ENCODE measurements at regions not wholly inside any gene's neighbourhood (a gene's known extent, or its start where the extent isn't known, plus 50 kb on each side); places are given as distances from the start of the nearest gene placed in this dataset.
A peak's percentile ranks its signal among the peaks of the same experiment; 100 is the strongest.

- Mint-ChIP-seq H3K4me3 (no peak overlapping the region), H3K36me3 (no peaks in the 10 kb centered on the region), H3K9me3 (no peaks in the 10 kb centered on the region), H3K27me3 (ENCODE audit: low read depth in 3 of 3) (peaks cover 2 to 10% (median 6%) of the 10 kb centered on the region in 3 donors), H3K27ac (peak overlapping the region in 1 of 6 donors; percentile 30), H3K4me1 (peaks cover 2 to 11% of the 10 kb centered on the region in 2 donors)
- DNase-seq: no peak
These were observed 92.2 kb downstream of the KLF4 start for GRCh38 chr9:107397076-107398044.

- Mint-ChIP-seq H3K36me3 (no peaks in the 10 kb centered on the region), H3K4me1 (peaks cover 2 to 11% of the 10 kb centered on the region in 2 donors), H3K27me3 (ENCODE audit: low read depth in 3 of 3) (peaks cover 3 to 14% (median 4%) of the 10 kb centered on the region in 3 donors), H3K27ac (no peak overlapping the region), H3K4me3 (no peak overlapping the region), H3K9me3 (no peaks in the 10 kb centered on the region)
- no peak for DNase-seq
These were observed 95.3 kb downstream of the KLF4 start for GRCh38 chr9:107394264-107394663.

GRCh38 chr9:107390778-107391177 is 98.8 kb downstream of the KLF4 start:
- Mint-ChIP-seq H3K4me1 (no peaks in the 10 kb centered on the region), H3K36me3 (no peaks in the 10 kb centered on the region), H3K9me3 (no peaks in the 10 kb centered on the region), H3K27ac (no peak overlapping the region), H3K4me3 (no peak overlapping the region), H3K27me3 (ENCODE audit: low read depth in 3 of 3) (peaks cover 2 to 17% (median 3%) of the 10 kb centered on the region in 3 donors)
- no peak for DNase-seq

DNA sequence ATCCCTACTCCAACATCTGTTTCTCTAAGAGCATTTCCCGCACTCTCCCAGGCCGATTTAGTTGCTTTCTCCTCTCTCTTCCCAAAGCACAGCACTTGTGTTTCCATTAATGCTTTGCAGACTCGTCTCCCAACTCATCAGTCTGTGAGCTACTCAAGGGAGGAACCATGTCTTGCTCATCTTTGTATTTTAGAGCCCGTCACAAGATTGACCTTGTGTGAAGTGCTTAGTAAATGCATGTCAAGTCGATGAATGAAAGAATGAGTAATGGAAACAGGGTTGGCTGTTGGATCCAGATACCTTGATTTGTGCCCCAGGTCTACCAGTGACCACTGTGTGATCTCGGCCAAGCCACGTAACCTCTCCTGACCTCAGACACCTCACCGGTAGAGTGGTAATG is 99.3 kb downstream of the KLF4 start:
- Mint-ChIP-seq H3K9me3 (no peaks in the 10 kb centered on the region), H3K27ac (no peak overlapping the region), H3K4me3 (no peak overlapping the region), H3K4me1 (no peaks in the 10 kb centered on the region), H3K36me3 (no peaks in the 10 kb centered on the region), H3K27me3 (ENCODE audit: low read depth in 3 of 3) (peaks cover 0 to 17% (median 3%) of the 10 kb centered on the region in 3 donors)
- no peak for DNase-seq

GRCh38 chr9:107389617-107390071 is 99.9 kb downstream of the KLF4 start:
- Mint-ChIP-seq H3K36me3 (no peaks in the 10 kb centered on the region), H3K27me3 (ENCODE audit: low read depth in 3 of 3) (peaks cover 0 to 17% (median 3%) of the 10 kb centered on the region in 3 donors), H3K27ac (no peak overlapping the region), H3K4me1 (no peaks in the 10 kb centered on the region), H3K4me3 (no peak overlapping the region), H3K9me3 (no peaks in the 10 kb centered on the region)
- DNase-seq: no peak

GRCh38 chr9:107388890-107389289 is 100.7 kb downstream of the KLF4 start:
- Mint-ChIP-seq H3K4me1 (no peaks in the 10 kb centered on the region), H3K27ac (no peak overlapping the region), H3K9me3 (no peaks in the 10 kb centered on the region), H3K36me3 (no peaks in the 10 kb centered on the region), H3K27me3 (ENCODE audit: low read depth in 3 of 3) (peaks cover 0 to 19% (median 1%) of the 10 kb centered on the region in 3 donors), H3K4me3 (no peak overlapping the region)
- DNase-seq: no peak

DNA sequence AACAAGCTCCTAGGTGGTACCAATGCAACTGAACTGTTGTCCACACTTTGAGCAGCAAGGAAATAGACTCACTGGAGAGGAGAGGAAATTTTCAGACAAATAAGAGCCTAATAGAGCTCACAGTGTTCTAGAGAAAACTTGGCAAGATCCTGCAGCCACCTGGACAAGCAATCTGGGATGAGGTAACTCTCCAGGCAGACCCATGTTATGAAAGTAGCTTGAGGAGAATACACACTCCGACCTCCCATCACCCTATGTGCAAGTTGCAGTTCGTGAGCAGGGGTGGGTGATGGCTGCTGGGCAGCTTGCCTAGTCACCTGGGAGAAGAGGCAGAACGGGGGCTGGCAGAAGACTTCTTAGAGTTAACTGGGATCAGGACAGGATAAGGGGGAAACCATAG is 102.2 kb downstream of the KLF4 start:
- peaks cover 0 to 16% (median 1%) of the 10 kb centered on the region in 3 donors for H3K27me3 Mint-ChIP-seq (ENCODE audit: low read depth in 3 of 3)
- no peaks in the 10 kb centered on the region for H3K36me3 Mint-ChIP-seq
- no peaks in the 10 kb centered on the region for H3K4me1 Mint-ChIP-seq
- H3K9me3 Mint-ChIP-seq: no peaks in the 10 kb centered on the region
- DNase-seq: no peak
- no peak overlapping the region for H3K4me3 Mint-ChIP-seq
- H3K27ac Mint-ChIP-seq: no peak overlapping the region

- no peaks in the 10 kb centered on the region for H3K9me3 Mint-ChIP-seq
- no peak overlapping the region for H3K27ac Mint-ChIP-seq
- DNase-seq: no peak
- H3K4me1 Mint-ChIP-seq: no peaks in the 10 kb centered on the region
- no peak overlapping the region for H3K4me3 Mint-ChIP-seq
- no peaks in the 10 kb centered on the region for H3K36me3 Mint-ChIP-seq
- peaks cover 0 to 15% (median 1%) of the 10 kb centered on the region in 3 donors for H3K27me3 Mint-ChIP-seq (ENCODE audit: low read depth in 3 of 3)
These were observed 103.2 kb downstream of the KLF4 start for GRCh38 chr9:107386396-107386795.

Measured in immature natural killer cell (primary cell).